GM12878 (cell line): ENCODE measurements at regions not wholly inside any gene's neighbourhood (a gene's known extent, or its start where the extent isn't known, plus 50 kb on each side); places are given as distances from the start of the nearest gene placed in this dataset.

Experiments used
- ATAC-seq: fragments of 200-7000 bp; cut with Tn5 transposase; 3 replicates; pipeline ENCODE4 v1.9.1; 2020; ENCODE audit warnings: mild to moderate bottlenecking, moderate library complexity
- BruUV-seq: library from RNA; stranded (reverse); fragments of 400-500 nt; replicated peaks from 2 replicates; lab custom pipeline; 2021; lab: Mats Ljungman, UMichigan
- CTCF ChIA-PET: fragments of 300-600 bp; sonication (Branson Sonifier 250); formaldehyde crosslinking; extraction: SDS; loops from one replicate; lab custom pipeline; 2021; ENCODE audit warnings: inconsistent platforms; lab: Yijun Ruan, JAX
- POLR2A ChIA-PET: fragments of 350-600 bp; formaldehyde crosslinking; extraction: SDS; loops from one replicate; lab custom pipeline; 2021; ENCODE audit warnings: inconsistent platforms; lab: Charles Lee
- RAD21 ChIA-PET: fragments of 300-600 bp; sonication (Branson Sonifier 250); formaldehyde crosslinking; loops from one replicate; lab custom pipeline; 2023; ENCODE audit warnings: antibody characterized with exemption; ENCODE audit not compliant: unreplicated experiment; lab: Charles Lee
- SMC1A ChIA-PET: fragments of 300-600 bp; sonication (Branson Sonifier 250); formaldehyde crosslinking; loops from one replicate; lab custom pipeline; 2023; ENCODE audit not compliant: unreplicated experiment, uncharacterized antibody; lab: Charles Lee
- DNase-seq: peaks from one replicate; pipeline ENCODE4 v3.0.0-alpha.2; 2011; ENCODE audit warnings: low read depth, low spot score
- FAIRE-seq: peaks from 3 replicates; lab custom pipeline; 2011; peaks lifted over from hg19 to GRCh38; lab: Jason Lieb, UNC
- H2AFZ ChIP-seq: 2 replicates; pipeline ENCODE4 v1.6.0; 2011; ENCODE audit warnings: low read depth, low read length, control low read depth; ENCODE audit not compliant: control insufficient read depth
- H3K27ac ChIP-seq: 2 replicates; pipeline ENCODE4 v1.5.1; 2011; ENCODE audit warnings: control low read depth; ENCODE audit not compliant: control insufficient read depth, insufficient read depth
- H3K27me3 ChIP-seq, 2 experiments: replicated peaks in 1 of 2; 2 replicates each; pipeline versions ENCODE4 v1.6.0 to v1.6.1; 2011; ENCODE audit warnings: low read length in 1 of 2; ENCODE audit not compliant: control insufficient read depth in 2 of 2, insufficient read depth in 2 of 2
- H3K36me3 ChIP-seq, 2 experiments: 2 replicates each; pipeline ENCODE4 v1.5.1; 2011; ENCODE audit warnings: low read length in 1 of 2; ENCODE audit not compliant: control insufficient read depth in 2 of 2, insufficient read depth in 2 of 2
- H3K4me1 ChIP-seq: 2 replicates; pipeline ENCODE4 v1.6.1; 2011; ENCODE audit warnings: mild to moderate bottlenecking, low read length, moderate library complexity, mixed read lengths; ENCODE audit not compliant: control insufficient read depth, insufficient read depth
- H3K4me2 ChIP-seq: 2 replicates; pipeline ENCODE4 v1.6.0; 2011; ENCODE audit warnings: control low read depth; ENCODE audit not compliant: control insufficient read depth, insufficient read depth
- H3K4me3 ChIP-seq: fragments of 200-600 bp; sonication (generic); 2 replicates; pipeline ENCODE4 v1.5.1; 2016
- H3K79me2 ChIP-seq: 2 replicates; pipeline ENCODE4 v1.6.0; 2011; ENCODE audit warnings: low read length; ENCODE audit not compliant: control insufficient read depth, insufficient read depth
- H3K9ac ChIP-seq: 2 replicates; pipeline ENCODE4 v1.8.0; 2011; ENCODE audit warnings: low read length, control low read depth, mixed read lengths; ENCODE audit not compliant: control insufficient read depth, insufficient read depth
- H3K9me3 ChIP-seq: replicated peaks from 3 replicates; pipeline ENCODE4 v1.5.1; 2011; ENCODE audit warnings: mild to moderate bottlenecking, low read length; ENCODE audit not compliant: control insufficient read depth, insufficient read depth
- H4K20me1 ChIP-seq: 2 replicates; pipeline ENCODE4 v1.6.0; 2011; ENCODE audit not compliant: control insufficient read depth, insufficient read depth
- BCLAF1 ChIP-seq: fragments of 450-650 bp; IDR thresholded peaks from 2 replicates; pipeline ENCODE4 v1.6.1; 2017; ENCODE audit warnings: antibody characterized with exemption, mild to moderate bottlenecking, moderate library complexity
- E2F8 ChIP-seq: fragments of 450-650 bp; IDR thresholded peaks from 2 replicates; pipeline ENCODE4 v1.6.1; 2018; ENCODE audit warnings: mild to moderate bottlenecking, low read depth, moderate library complexity; ENCODE audit not compliant: partially characterized antibody
- FOS ChIP-seq: IDR thresholded peaks from 3 replicates; pipeline ENCODE4 v1.6.1; 2011; ENCODE audit warnings: borderline replicate concordance; ENCODE audit not compliant: insufficient read length; ENCODE audit errors: extremely low read depth
- HDAC6 ChIP-seq: fragments of 200-600 bp; sonication (generic); IDR thresholded peaks from one replicate; pipeline ENCODE4 v1.8.0; 2017; ENCODE audit warnings: antibody characterized with exemption; ENCODE audit not compliant: unreplicated experiment
- TAF1 ChIP-seq: IDR thresholded peaks from 2 replicates; pipeline ENCODE4 v1.6.1; 2011; ENCODE audit warnings: mild to moderate bottlenecking, low read depth, low read length, borderline replicate concordance
- TCF7 ChIP-seq: IDR thresholded peaks from 2 replicates; pipeline ENCODE4 v1.6.1; 2014; ENCODE audit warnings: antibody characterized with exemption, borderline replicate concordance
- WGBS: methylation state at CpG from one replicate; pipeline ENCODE4 v1.1.6; 2016; ENCODE audit warnings: low lambda C conversion rate; ENCODE audit not compliant: insufficient replicate concordance, insufficient coverage; ENCODE audit errors: missing lambda C conversion rate; 5-methylcytosine and 5-hydroxymethylcytosine counted together
- in situ Hi-C: fragments of 300-500 bp; cut with MboI; formaldehyde crosslinking; loops from 9 replicates; pipeline ENCODE4 v1.14.3; 2018; ENCODE audit warnings: mixed read lengths
- intact Hi-C: fragments of 100-400 bp; cut with micrococcal nuclease; formaldehyde crosslinking; loops from one replicate; pipeline ENCODE4 v1.14.2; 2022; ENCODE audit not compliant: unreplicated experiment

- WGBS: 45% methylated on average over 1 of the region's 1 CpG
- Histone ChIP-seq H3K4me1 (no peaks in the 10 kb centered on the region), H2AFZ (no peak overlapping the region), H3K4me2 (no peak overlapping the region), H3K27ac (no peak overlapping the region), H3K9me3 (no peaks in the 10 kb centered on the region), H3K9ac (no peak overlapping the region), H3K4me3 (no peak overlapping the region), H3K36me3 (no peaks in the 10 kb centered on the region), H3K79me2 (no peaks in the 10 kb centered on the region), H4K20me1 (no peaks in the 10 kb centered on the region), H3K27me3 (no peaks in the 10 kb centered on the region)
- TF ChIP-seq E2F8: no peak
- no peak for TF ChIP-seq TCF7
- TF ChIP-seq BCLAF1: no peak
- no peak for TF ChIP-seq TAF1
- TF ChIP-seq HDAC6: no peak
- no peak for TF ChIP-seq FOS
- SMC1A ChIA-PET: no interaction called here
- DNase-seq (no peak), FAIRE-seq (no peak), ATAC-seq (no peak)
- RAD21 ChIA-PET: no interaction called here
- no TSS peak for BruUV-seq
- intact Hi-C loops: no loop called here
- in situ Hi-C loops: no loop called here
- CTCF ChIA-PET: no interaction called here
- POLR2A ChIA-PET: no interaction called here
Observed at GRCh38 chr5:27221410-27221809, 183.0 kb upstream of the CDH9 start.
